ENCODE measurements at regions not wholly inside any gene's neighbourhood (a gene's known extent, or its start where the extent isn't known, plus 50 kb on each side); places are given as distances from the start of the nearest gene placed in this dataset.
A peak's percentile ranks its signal among the peaks of the same experiment; 100 is the strongest.

DNA sequence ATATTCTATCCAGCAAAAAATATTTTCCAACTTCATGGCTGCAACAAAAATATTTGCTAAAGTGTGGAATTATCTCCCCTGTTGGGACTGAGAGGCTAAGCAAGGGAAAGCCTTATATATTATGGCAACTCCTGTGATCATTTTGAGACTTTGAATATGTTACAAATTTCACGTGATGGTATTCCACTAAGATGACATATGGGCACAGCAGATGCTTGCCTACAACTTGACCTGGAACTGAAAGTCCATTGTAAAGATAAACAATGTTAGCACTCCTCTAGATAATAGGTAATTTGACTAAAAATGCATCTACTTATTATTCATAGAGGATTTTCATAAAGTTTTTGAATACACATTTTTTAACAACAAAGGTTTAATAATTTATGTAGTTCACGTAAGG lies 1141.5 kb upstream of the CDH6 start:
- DNase-seq (ENCODE audit: low spot score), result no peak

DNA sequence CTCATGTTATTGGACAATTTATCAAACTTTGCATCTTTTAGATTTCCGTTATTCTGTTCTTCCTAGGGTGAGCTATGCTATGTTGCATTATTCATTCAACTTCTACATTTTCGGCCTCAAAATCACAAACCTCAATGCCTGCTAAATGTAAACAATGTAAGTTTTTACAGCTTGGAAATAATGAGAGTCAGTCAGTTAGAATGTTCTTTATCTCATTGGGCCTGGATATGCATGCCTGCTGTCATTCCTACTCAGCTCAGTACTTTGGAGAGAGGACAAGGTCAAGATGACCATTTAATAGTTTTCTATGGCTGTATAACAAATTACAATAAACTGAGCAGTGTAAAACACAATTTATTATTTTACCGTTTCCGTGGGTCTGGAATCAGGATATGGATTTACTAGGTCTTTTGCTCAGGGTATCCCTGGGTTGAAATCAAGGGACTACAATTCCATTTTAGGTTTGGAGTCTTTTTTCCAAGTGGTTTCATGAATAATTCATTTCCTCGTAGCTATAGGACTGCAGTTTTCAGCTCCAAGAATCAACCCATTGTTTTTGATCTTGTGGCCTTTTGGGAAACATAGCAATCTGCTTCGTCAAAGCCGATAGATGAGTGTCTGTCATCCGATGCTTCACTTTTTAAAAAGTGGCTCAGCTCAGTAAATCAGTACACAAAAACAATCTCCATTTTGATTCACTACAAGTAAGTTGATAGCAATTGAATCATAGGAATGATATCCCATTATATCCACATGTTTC lies 1143.2 kb upstream of the CDH6 start:
- no peak for DNase-seq (ENCODE audit: low spot score)

DNA sequence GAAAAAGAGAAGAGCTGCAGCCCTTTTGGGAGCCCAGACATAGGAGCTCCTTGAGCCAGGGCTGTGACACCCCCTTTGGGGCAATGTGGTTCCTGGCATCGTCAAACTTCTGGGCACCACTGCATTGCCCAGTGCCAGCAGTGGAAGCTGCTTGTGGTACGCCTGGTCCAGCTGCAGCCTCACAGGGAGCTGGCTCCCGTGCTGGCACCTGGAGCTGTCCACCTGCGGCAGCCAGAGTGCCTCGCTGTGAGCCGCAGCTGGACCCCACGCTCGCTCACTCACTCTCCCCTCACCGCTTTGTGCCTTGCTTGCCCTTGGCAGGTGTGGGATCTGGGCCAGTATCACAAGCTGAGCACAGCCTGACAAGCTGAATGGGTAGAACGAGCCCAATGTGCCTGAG lies 1150.8 kb upstream of the CDH6 start:
- no peak for DNase-seq (ENCODE audit: low spot score)

DNA sequence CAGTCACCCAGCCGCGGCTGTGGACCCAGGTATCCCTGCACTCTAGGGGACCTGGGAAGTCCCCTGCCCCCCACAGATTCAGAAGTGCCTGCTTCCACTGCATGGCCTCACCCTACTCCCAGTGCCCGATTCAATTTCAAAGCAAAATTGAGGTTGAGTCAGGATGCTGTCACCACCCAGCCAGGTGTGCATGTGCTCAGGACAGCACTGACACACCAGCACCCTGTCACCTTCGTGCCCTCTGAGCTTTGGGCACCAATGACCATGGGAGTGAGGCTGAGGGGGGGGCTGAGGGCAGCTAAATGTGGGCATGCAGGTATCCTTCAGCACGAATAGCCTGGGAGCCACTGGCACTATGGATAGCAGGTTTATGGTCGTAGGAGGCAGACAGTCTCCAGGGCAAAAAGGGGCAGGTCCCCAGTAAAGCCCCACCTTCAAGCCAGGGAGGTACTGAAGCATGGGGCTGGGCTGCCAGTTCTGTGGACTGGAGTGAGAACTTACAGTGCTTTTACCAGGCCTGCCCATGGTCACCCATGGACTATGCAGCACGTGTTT lies 1151.6 kb upstream of the CDH6 start:
- DNase-seq (ENCODE audit: low spot score), result no peak

DNA sequence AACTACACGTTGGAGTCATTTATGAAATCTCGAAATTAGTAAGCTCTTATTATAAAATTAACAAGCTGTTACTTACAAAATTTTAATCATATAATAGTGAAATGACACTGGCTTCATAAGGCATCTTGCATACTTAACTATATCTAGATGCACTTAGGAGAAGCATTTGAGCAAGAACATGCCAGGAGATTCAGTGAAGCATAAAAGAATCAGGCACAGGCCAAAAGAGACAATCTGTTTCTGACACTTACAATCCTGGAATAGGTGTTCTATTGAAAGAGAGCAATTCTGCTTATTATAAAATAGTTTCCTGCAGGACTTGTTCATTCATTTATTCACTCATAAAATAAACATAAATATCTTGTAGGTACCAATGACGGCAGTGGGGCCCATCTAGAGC lies 1152.2 kb upstream of the CDH6 start:
- no peak for DNase-seq (ENCODE audit: low spot score)

DNA sequence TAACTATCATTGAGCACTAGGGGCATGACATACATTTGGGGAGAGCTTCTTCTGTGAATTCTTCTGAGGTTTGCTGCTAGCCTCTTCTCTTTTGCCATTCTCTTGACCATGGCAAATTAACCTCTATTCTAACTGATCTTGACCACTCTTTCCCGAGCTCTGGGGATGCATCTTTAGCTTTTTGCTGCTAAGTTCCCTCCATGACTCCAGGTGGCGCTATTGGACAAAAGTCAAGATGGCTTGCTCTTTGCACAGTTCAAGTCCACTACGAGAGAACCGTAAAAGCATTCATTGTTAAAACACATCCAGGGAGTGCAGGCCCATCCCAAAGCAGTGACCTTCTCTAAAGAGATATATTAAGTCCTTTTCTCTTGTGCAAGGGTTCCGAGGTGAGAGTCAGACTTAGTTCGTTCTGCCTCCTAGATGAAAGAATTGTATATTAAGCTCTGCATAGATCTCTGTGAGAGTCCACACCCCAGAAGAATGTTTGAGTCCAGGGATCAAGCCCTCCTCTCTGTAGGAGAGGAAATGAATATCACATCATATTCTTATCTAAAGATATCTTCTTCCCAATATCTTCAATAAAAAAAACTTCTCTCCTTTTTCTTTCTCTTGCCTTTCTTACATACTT lies 1152.9 kb upstream of the CDH6 start:
- DNase-seq (ENCODE audit: low spot score), result peak; percentile 18

DNA sequence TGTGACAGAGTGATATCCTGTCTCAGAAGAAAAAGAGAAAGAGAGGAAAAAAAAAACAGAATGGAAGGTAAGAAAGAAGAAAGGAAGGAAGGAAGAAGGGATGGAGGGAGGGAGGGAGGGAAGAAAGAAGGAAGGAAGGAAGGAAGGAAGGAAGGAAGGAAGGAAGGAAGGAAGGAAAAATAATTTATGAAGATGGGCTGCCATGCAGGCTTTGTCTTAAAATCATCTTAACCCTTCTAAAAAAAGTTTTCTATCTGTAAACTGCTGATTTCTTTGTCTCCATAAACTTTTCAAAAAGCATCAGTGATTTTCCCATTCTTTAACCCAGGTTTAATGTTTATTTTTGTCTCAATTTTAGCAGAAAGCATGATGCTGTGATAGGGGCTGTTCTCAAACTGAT lies 1154.1 kb upstream of the CDH6 start:
- no peak for DNase-seq (ENCODE audit: low spot score)

DNA sequence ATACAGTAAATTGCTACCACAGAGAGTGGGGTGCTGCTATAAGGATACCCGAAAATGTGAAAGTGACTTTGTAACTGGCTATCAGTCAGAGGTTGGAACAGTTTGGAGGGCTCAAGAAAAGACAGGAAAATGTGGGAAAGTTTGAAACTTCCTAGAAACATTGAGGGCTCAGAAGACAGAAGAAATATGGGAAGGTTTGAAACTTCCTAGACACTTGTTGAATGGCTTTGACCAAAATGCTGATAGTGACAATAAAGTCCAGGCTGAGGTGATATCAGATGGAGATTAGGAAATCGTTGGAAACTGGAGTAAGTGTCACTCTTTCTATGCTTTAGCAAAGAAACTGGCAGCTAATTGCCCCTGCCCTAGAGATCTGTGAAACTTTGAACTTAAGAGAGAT lies 1158.6 kb upstream of the CDH6 start:
- no peak for DNase-seq (ENCODE audit: low spot score)

DNA sequence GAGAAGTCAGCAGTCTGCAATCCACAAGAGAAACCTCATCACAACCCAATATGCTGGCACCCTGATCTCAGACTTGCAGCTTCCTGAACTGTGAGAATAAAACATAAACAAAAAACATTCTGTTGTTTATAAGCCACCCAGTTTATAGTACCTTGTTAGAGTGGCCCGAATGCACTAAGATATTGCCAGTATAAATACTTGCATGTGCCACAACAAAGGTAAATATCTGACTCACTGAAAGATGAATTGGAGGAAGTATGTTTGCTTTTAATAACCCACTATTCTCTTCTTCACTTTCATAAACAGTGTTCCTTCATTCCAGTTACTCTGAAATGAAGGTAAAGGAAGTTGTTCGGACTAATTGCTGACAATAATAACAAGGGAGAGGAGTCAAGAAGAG lies 1163.4 kb upstream of the CDH6 start:
- DNase-seq (ENCODE audit: low spot score), result no peak

DNA sequence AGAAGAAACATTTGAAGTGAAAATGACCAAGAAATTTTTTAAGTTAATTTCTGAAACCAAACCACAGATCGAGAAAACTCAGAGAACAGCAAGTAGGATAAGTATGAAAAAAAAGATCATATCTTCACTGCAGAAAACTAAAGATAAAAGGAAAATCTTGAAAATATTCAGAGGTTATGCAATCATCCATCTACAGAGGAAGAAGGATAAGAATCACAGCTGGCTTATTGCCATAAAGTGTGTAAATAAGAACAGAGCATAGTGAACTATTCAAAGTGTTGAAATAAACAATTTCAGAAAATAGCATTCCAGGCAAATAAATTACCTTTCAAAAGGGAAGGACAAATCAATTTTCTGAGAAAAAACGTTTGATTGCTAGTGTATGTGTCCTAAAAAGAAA lies 1191.7 kb upstream of the CDH6 start:
- no peak for DNase-seq (ENCODE audit: low spot score)

DNA sequence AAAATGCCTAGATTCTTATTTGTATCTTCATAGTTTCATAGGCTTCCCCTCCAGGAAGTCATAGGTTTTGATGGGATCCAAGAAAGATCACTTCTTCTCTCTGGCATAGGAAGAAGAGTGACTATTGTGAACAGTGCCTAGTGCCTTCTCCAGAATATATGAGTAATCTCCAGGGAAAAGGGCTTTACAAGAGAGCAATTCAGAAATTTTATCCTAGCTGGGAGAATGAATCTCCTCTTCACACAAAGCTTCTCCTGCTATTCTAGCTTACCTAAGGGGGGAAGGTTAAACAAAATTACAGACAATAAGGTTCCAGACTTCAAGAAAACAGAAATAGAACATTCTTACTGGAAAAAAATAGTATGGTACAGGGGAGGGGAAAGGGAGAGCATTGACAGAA lies 1193.3 kb upstream of the CDH6 start:
- DNase-seq (ENCODE audit: low spot score), result no peak

DNA sequence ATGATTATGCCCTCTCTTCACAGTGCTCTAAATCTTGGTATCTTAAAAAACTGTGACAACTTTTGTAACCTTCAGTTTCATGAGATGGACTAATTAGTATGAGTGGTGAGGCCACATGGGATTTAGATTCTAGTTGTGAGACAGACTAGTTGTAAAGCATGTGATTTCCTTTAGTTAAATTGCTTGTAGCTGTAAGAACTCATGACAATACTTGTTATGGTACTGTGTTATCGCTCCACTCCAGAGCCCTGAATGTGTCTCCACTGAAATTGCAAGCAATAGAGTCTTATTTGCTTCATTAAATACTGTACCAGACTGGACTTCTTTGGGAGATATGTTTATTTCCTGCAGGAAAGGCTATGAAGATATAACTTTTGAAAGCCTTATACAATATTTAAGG lies 1198.3 kb upstream of the CDH6 start:
- DNase-seq (ENCODE audit: low spot score), result no peak

DNA sequence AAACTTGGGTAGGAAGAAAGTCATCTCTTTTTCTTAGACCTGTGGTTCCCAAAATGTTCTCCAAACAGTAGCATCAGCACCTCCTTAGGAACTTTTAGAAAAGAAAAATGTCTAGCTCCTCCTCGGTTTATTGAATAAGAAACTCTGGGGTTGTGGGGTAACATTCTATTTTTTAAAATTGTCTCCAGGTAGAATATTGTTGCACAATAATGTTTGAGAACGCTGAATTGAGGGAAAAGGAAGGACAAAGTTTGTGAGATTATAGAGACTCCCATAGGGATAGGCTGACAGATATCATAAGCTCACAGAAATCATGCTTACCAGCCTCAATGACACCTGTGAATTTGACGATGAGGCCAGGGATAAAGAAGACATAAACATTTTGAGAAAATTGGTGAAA lies 1199.0 kb upstream of the CDH6 start:
- DNase-seq (ENCODE audit: low spot score), result no peak

DNA sequence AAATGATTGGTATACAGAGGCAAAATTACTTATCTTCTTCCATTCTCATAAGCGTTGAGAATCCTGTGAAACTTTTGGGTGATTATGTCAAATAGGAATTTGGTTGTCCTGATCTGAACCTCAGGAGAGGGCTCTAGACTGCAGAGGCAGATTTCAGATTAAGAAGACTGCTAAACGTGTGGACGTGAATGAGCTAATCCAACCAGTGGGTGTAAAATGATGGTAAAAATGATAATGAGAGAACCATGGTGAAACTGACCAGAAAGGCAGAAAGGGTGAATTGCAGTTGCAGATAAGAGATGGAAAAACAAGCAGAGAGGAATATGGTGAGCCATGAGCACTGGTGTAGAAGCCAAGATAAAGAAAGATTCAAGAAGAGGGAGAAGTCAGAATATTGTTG lies 1200.2 kb upstream of the CDH6 start:
- no peak for DNase-seq (ENCODE audit: low spot score)

DNA sequence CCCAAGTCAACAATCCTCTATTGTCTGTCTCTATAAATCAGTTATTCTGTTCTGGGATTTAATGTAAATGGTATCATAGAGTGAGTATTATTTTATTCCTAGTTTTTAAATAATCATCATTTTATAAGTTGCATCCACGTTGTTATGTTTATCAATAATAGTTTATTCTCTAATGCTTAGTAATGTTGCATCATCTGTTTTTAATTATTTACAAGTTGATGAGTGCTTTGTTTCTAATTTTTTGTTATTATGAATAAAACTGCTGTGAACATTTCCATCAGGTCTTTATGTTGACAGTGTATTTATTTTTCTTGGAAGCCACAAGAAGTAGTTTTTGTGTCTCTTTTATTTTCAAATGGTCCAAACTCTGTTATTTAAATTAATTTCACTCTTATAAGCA lies 1201.2 kb upstream of the CDH6 start:
- no peak for DNase-seq (ENCODE audit: low spot score)

DNA sequence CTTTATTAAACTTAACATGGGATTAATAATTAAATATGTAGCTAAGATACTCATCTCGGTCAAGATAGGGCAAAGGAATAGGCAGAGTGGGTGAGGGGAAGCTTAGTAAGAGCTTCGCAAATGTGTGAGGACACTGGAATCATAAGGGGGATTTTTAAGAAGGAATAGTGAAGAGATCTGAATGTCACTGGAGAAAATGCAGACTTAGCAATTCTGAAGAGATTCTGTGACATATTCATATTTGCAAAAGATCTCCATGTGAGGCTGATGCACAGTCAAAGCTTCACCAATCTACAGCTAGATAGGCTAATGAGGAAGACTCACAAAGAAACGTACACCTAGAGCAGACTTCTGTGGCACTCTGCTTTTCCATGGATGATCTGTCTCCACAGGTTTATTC lies 1202.8 kb upstream of the CDH6 start:
- no peak for DNase-seq (ENCODE audit: low spot score)

DNA sequence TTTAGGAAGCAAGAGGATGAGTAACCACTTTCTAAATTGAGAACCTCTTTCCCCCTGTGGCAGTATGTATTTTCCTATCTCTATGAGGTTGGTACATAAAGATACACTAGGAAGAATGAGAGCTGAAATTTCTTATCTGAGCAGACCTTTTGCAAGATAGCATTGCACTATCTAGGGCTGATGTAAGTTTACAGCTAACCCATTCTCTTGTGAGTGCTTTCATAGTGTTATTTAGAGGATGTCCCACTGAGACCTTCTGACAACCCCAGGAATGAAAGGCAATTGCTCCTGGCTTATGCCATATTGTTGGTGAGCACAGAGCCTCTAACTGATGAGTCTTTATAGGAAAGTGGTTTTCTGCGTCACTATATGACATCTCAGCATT lies 1209.3 kb upstream of the CDH6 start:
- DNase-seq (ENCODE audit: low spot score), result no peak

DNA sequence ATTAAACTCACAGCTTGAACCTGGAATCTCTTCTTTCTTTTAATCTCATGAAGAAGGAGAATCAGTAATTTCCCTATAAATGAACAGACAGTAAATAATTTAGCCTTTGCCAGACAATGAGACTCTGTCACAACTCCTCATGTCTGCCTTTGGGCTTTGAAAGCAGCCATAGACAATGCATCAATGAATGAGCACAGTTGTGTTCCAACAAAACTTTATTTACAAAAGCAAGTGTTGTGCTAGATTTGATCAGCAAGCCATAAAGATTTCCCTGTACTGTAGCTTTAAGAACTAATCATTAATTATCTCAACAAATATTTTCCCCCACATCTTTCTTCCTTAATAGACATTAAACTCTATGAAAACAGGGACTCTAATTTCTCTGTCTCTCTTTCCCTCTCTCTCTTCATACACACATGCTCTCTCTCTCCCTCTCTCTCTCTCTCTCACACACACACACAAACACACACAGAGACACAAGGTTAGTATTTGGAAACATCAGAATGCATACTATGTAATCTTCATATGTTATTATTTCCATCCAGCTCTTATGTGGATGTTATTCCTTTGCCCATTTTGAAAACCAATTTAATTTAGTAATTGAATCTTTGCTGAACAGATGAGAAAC lies 1209.8 kb upstream of the CDH6 start:
- DNase-seq (ENCODE audit: low spot score), result no peak

DNA sequence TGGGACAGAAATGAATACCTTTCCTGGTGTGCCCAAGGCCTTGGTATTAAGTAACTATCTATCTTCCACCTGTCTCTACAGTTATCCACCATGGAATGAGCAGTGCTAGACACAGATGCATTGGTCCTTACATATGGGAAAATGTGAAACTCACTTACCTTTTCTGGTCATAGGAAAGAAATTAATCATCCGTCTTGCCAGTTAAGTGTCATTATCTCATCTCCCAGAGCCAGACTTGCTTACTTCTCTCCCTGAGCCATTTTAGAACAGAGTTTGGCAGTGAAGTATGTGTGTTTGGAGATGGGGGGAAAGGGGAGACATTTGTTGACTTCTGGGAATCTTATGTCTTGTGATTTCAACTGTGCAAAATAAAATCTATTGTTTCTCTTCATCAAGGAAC lies 1211.0 kb upstream of the CDH6 start:
- no peak for DNase-seq (ENCODE audit: low spot score)

DNA sequence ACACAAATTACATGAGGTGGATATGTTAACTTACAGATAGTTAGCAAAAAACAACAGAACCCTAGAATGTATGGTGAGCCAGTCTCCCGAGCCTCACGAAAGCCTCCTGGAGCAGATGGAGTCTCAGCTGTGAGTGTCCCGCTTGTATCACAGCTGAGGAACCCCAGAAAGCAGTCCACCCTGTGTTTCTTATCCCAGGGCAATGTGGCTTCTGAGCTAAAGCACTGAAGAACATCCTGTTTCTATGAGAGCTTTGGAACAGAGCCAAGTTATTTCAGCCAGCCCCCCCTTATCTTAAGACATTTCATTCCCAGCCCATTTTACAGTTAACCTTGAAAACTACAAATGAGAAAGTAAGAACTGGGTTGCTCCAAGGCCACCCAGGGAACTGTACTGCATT lies 1220.9 kb upstream of the CDH6 start:
- no peak for DNase-seq (ENCODE audit: low spot score)

DNA sequence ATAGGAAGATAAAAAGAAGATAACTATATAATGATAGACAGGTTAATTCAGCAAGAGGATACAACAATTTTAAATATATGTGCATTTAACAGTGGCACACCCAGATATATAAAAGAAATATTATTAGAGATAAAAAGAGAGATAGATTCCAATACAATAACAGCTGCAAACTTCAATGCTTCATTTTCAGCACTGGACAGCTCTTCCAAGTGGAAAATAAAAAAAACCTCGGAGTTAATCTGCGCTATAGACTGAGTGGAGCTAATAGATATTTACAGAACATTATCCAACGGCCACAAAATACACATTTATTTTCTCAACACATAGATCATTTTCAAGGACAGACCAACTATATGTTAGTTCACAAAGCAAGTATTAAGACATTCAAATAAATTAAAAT lies 1229.5 kb upstream of the CDH6 start:
- DNase-seq (ENCODE audit: low spot score), result no peak

DNA sequence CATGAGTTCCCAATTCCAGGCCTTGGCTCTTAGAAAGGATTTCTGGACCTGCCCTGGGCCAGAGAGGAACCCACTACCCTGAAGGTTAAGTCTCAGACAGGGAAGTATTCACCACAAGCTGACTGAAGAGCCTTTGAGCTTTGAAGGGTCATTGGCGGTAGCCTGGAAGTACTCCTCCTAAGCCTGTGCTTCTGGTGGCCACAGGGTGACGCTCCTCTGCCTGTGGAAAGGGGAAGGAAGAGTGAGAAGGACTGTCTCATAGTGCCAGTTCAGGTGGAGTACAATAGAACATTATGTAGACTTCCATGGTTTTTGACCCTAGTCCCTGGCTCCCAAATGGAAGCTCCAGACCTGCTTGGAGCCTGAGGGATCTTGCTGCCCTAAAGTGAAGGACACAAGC lies 1233.2 kb upstream of the CDH6 start:
- no peak for DNase-seq (ENCODE audit: low spot score)

DNA sequence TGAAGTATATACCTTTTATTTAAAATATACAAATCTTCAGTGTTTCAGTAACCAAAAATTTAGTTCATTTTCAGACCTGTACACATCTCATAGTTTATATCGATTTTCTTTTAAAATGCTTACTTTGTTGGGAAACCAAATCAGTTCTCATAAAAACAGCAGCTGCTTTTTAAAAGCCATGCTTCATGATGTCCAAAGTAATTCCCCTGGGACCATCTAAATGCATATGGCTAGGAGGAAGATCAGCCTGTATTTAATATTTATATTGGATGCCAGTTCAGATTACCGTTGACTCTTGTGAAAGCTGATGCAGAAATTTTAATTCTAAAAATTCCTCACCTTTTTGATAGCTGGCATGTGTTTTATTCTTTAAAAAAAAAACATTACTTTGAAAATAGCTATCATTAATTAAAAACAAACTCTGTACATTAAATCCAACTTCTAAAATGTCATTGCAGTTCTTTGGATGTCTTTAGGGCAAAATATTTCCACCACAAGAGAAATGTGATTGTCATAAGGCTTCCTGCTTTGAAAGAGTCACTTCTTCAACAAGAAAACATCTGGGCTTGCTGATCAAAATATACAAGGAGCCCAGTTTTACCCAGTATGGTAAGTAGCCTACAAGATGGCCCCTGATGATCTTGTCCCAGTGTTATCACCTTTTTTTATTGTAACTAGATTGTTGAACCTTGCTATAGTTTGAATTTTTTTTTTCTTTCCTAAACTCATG lies 1242.9 kb upstream of the CDH6 start:
- DNase-seq (ENCODE audit: low spot score), result no peak
